Colonic mucosa (tissue), 4 donors: ENCODE measurements at regions not wholly inside any gene's neighbourhood (a gene's known extent, or its start where the extent isn't known, plus 50 kb on each side); places are given as distances from the start of the nearest gene placed in this dataset.

Source experiments
- DNase-seq: peaks from one replicate; pipeline ENCODE4 v3.0.0-alpha.2; 2020
- H3K27ac ChIP-seq: fragments of 200-600 bp; one replicate; pipeline ENCODE4 v1.8.0; 2021
- H3K27me3 ChIP-seq: fragments of 200-600 bp; one replicate; pipeline ENCODE4 v1.8.0; 2021
- H3K36me3 ChIP-seq: fragments of 200-600 bp; one replicate; pipeline ENCODE4 v1.8.0; 2021
- H3K4me1 ChIP-seq: fragments of 200-600 bp; one replicate; pipeline ENCODE4 v1.8.0; 2021; ENCODE audit warnings: mild to moderate bottlenecking
- H3K4me3 ChIP-seq: fragments of 200-600 bp; one replicate; pipeline ENCODE4 v1.8.0; 2021
- H3K9ac ChIP-seq, 2 donors: one replicate each; pipeline ENCODE4 v1.7.0; 2013; ENCODE audit warnings: control low read depth in 2 of 2, low read depth in 2 of 2, low read length in 2 of 2
- H3K9me3 ChIP-seq: fragments of 200-600 bp; one replicate; pipeline ENCODE4 v1.8.0; 2021
- CTCF ChIP-seq: fragments of 200-600 bp; IDR thresholded peaks from one replicate; pipeline ENCODE4 v1.8.0; 2022; ENCODE audit warnings: antibody characterized with exemption, mild to moderate bottlenecking
- intact Hi-C: fragments of 100-400 bp; cut with DNase I; formaldehyde crosslinking; loops from one replicate; pipeline ENCODE4 v1.14.1; 2022
- donor health status: healthy.
- donor health status: DM: no; HTN: no; CAD: no.
- donor health status: DM: no; HTN: no; CAD: no.

- Histone ChIP-seq H3K27me3 (no peaks in the 10 kb centered on the region), H3K4me1 (no peaks in the 10 kb centered on the region), H3K9me3 (no peaks in the 10 kb centered on the region), H3K9ac (no peak overlapping the region), H3K4me3 (no peak overlapping the region), H3K27ac (no peak overlapping the region), H3K36me3 (no peaks in the 10 kb centered on the region)
- no peak for DNase-seq
- TF ChIP-seq CTCF = no peak
- intact Hi-C loops = no loop called here
Observed at GRCh38 chr4:123110147-123110546, 187.8 kb upstream of the NUDT6 start.

- Histone ChIP-seq H3K36me3 (no peaks in the 10 kb centered on the region), H3K9me3 (no peaks in the 10 kb centered on the region), H3K4me1 (no peaks in the 10 kb centered on the region), H3K4me3 (no peak overlapping the region), H3K27me3 (no peaks in the 10 kb centered on the region), H3K9ac (no peak overlapping the region), H3K27ac (no peak overlapping the region)
- no peak for TF ChIP-seq CTCF
- no peak for DNase-seq
- intact Hi-C loops = no loop called here
Observed at GRCh38 chr4:123110685-123111084, 188.3 kb upstream of the NUDT6 start.

- TF ChIP-seq CTCF = no peak
- intact Hi-C loops = no loop called here
- H3K27me3 ChIP-seq = no peaks in the 10 kb centered on the region
- H3K27ac ChIP-seq = no peak overlapping the region
- DNase-seq = no peak
- H3K9ac ChIP-seq = no peak overlapping the region
- no peaks in the 10 kb centered on the region for H3K9me3 ChIP-seq
- no peaks in the 10 kb centered on the region for H3K4me1 ChIP-seq
- no peaks in the 10 kb centered on the region for H3K36me3 ChIP-seq
- no peak overlapping the region for H3K4me3 ChIP-seq
Observed at GRCh38 chr4:123113155-123113554, 190.8 kb upstream of the NUDT6 start.

- H3K4me3 ChIP-seq = no peak overlapping the region
- no peaks in the 10 kb centered on the region for H3K4me1 ChIP-seq
- no peak overlapping the region for H3K9ac ChIP-seq
- no peak for TF ChIP-seq CTCF
- H3K27ac ChIP-seq = no peak overlapping the region
- no peaks in the 10 kb centered on the region for H3K9me3 ChIP-seq
- no peaks in the 10 kb centered on the region for H3K36me3 ChIP-seq
- no peaks in the 10 kb centered on the region for H3K27me3 ChIP-seq
- intact Hi-C loops = no loop called here
- DNase-seq = no peak
Observed at GRCh38 chr4:123114084-123114914, 191.9 kb upstream of the NUDT6 start.

- no peak for TF ChIP-seq CTCF
- no peak overlapping the region for H3K9ac ChIP-seq
- no peaks in the 10 kb centered on the region for H3K4me1 ChIP-seq
- DNase-seq = no peak
- H3K27me3 ChIP-seq = no peaks in the 10 kb centered on the region
- H3K27ac ChIP-seq = no peak overlapping the region
- H3K9me3 ChIP-seq = no peaks in the 10 kb centered on the region
- intact Hi-C loops = no loop called here
- H3K4me3 ChIP-seq = no peak overlapping the region
- no peaks in the 10 kb centered on the region for H3K36me3 ChIP-seq
Observed at GRCh38 chr4:123114915-123115756, 192.7 kb upstream of the NUDT6 start.
